OCI-LY3 (cell line): ENCODE measurements at regions not wholly inside any gene's neighbourhood (a gene's known extent, or its start where the extent isn't known, plus 50 kb on each side); places are given as distances from the start of the nearest gene placed in this dataset.

Experiments
- EZH2phosphoT487 ChIP-seq: fragments of 200-600 bp; shearing (Covaris generic); IDR thresholded peaks from 2 replicates; pipeline ENCODE4 v1.6.1; 2018; ENCODE audit warnings: antibody characterized with exemption, mixed run types, low read depth
- TF ChIP-seq, protein P1 (sequence below): fragments of 200-600, 300-600 bp; sonication (generic); IDR thresholded peaks from 2 replicates; pipeline ENCODE4 v1.5.1; 2014; ENCODE audit warnings: antibody characterized with exemption, low read length, low read depth

DNA sequence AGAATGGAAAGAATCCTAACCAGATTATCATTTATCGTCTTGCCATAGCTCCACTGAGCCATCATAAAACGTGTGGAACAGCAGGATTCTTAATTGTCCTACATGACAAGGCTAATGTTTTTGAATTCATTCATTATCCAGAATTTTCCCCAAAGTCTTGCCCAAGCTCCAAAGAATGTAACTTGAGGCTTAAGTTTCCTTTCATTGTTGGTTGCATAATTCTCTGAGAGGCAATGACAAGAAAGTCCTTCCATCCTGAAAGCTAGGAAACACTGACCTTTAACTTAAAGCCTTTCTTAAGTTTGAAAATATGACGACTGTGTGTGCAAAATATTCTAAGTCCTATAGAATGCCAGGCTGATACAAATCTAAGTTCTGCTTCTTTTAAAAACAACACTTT, 546.1 kb downstream of the SUCLA2 start:
- TF ChIP-seq, protein P1, sequence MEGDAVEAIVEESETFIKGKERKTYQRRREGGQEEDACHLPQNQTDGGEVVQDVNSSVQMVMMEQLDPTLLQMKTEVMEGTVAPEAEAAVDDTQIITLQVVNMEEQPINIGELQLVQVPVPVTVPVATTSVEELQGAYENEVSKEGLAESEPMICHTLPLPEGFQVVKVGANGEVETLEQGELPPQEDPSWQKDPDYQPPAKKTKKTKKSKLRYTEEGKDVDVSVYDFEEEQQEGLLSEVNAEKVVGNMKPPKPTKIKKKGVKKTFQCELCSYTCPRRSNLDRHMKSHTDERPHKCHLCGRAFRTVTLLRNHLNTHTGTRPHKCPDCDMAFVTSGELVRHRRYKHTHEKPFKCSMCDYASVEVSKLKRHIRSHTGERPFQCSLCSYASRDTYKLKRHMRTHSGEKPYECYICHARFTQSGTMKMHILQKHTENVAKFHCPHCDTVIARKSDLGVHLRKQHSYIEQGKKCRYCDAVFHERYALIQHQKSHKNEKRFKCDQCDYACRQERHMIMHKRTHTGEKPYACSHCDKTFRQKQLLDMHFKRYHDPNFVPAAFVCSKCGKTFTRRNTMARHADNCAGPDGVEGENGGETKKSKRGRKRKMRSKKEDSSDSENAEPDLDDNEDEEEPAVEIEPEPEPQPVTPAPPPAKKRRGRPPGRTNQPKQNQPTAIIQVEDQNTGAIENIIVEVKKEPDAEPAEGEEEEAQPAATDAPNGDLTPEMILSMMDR = no peak
- TF ChIP-seq EZH2phosphoT487 = no peak
